ENCODE measurements at regions not wholly inside any gene's neighbourhood (a gene's known extent, or its start where the extent isn't known, plus 50 kb on each side); places are given as distances from the start of the nearest gene placed in this dataset.

GRCh38 chr2:105150231-105150630 lies 91.3 kb upstream of the GPR45 start:
- TF ChIP-seq JUND (IDR thresholded peaks at IDR 0.05): no peak
- no peak for TF ChIP-seq FOXA1 (IDR thresholded peaks at IDR 0.05)
- TF ChIP-seq CTCF (IDR thresholded peaks at IDR 0.05; ENCODE audit: low read depth, low read length, missing input control): no peak
- TF ChIP-seq YY1 (IDR thresholded peaks at IDR 0.05): no peak
- TF ChIP-seq TAF1 (conservative IDR thresholded peaks at IDR 0.05): no peak
- TF ChIP-seq RAD21 (IDR thresholded peaks at IDR 0.05): no peak
- TF ChIP-seq MAX (IDR thresholded peaks at IDR 0.05): no peak
- no peak for TF ChIP-seq EGR1 (IDR thresholded peaks at IDR 0.05; ENCODE audit: low read depth in 2 of 2)
- no peak for TF ChIP-seq SP1 (IDR thresholded peaks at IDR 0.05)
- no peak for TF ChIP-seq ZBTB33 (IDR thresholded peaks at IDR 0.05)
- TF ChIP-seq, protein P1, sequence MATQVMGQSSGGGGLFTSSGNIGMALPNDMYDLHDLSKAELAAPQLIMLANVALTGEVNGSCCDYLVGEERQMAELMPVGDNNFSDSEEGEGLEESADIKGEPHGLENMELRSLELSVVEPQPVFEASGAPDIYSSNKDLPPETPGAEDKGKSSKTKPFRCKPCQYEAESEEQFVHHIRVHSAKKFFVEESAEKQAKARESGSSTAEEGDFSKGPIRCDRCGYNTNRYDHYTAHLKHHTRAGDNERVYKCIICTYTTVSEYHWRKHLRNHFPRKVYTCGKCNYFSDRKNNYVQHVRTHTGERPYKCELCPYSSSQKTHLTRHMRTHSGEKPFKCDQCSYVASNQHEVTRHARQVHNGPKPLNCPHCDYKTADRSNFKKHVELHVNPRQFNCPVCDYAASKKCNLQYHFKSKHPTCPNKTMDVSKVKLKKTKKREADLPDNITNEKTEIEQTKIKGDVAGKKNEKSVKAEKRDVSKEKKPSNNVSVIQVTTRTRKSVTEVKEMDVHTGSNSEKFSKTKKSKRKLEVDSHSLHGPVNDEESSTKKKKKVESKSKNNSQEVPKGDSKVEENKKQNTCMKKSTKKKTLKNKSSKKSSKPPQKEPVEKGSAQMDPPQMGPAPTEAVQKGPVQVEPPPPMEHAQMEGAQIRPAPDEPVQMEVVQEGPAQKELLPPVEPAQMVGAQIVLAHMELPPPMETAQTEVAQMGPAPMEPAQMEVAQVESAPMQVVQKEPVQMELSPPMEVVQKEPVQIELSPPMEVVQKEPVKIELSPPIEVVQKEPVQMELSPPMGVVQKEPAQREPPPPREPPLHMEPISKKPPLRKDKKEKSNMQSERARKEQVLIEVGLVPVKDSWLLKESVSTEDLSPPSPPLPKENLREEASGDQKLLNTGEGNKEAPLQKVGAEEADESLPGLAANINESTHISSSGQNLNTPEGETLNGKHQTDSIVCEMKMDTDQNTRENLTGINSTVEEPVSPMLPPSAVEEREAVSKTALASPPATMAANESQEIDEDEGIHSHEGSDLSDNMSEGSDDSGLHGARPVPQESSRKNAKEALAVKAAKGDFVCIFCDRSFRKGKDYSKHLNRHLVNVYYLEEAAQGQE (IDR thresholded peaks at IDR 0.05): no peak

All from liver (tissue), 3 donors.